GM12875 (cell line): ENCODE measurements at regions not wholly inside any gene's neighbourhood (a gene's known extent, or its start where the extent isn't known, plus 50 kb on each side); places are given as distances from the start of the nearest gene placed in this dataset.

Source experiments
- H3K4me3 ChIP-seq: one replicate; pipeline ENCODE4 v1.5.1; 2011; ENCODE audit warnings: low read depth, low read length, control low read depth
- TF ChIP-seq, protein P1 (sequence below): IDR thresholded peaks from 2 replicates; pipeline ENCODE4 v1.5.1; 2011; ENCODE audit warnings: low read depth, mild to moderate bottlenecking, control low read depth, inconsistent platforms, low read length, moderate library complexity, borderline replicate concordance; ENCODE audit not compliant: insufficient read depth

DNA sequence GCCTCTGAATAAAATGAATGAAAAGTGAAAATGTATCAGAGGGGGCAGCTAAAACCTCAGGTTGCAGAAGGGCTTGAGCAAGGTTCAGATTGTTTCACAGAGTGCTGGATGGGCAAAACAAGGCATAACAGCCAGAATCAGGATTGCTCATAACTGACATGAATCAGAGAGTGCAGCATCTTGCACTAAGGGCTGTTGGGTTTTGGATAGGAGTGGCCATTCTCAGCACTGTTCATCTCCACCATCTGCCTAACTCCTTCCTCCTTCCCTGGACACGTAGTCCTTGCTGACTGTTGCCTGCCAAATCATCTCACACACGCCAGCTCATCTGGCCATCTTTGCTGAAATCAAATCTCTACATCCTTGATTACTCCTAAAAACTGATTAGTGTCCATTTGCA lies 75.3 kb upstream of the C1QTNF7 start:
- TF ChIP-seq, protein P1, sequence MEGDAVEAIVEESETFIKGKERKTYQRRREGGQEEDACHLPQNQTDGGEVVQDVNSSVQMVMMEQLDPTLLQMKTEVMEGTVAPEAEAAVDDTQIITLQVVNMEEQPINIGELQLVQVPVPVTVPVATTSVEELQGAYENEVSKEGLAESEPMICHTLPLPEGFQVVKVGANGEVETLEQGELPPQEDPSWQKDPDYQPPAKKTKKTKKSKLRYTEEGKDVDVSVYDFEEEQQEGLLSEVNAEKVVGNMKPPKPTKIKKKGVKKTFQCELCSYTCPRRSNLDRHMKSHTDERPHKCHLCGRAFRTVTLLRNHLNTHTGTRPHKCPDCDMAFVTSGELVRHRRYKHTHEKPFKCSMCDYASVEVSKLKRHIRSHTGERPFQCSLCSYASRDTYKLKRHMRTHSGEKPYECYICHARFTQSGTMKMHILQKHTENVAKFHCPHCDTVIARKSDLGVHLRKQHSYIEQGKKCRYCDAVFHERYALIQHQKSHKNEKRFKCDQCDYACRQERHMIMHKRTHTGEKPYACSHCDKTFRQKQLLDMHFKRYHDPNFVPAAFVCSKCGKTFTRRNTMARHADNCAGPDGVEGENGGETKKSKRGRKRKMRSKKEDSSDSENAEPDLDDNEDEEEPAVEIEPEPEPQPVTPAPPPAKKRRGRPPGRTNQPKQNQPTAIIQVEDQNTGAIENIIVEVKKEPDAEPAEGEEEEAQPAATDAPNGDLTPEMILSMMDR = no peak
- no peak overlapping the region for H3K4me3 ChIP-seq

DNA sequence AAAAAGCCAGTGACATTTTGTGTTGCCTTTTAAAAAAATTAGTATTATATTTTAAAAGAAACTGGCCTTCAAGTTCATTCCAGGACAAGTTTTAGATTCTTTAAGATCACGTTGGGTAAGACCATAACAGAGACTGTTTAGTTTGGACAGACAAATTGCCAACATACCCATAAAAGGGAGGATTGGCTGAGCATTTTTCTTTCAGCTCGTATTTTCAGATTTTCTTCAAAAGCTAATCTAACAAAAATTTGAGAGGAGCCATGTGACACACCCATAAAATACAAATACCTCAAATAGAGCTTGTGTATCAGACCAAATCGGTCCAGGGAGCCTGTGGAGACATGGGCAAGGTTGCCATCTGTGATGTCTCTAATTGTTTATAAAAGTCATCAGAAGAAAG lies 74.6 kb upstream of the C1QTNF7 start:
- TF ChIP-seq, protein P1 = no peak
- no peak overlapping the region for H3K4me3 ChIP-seq

DNA sequence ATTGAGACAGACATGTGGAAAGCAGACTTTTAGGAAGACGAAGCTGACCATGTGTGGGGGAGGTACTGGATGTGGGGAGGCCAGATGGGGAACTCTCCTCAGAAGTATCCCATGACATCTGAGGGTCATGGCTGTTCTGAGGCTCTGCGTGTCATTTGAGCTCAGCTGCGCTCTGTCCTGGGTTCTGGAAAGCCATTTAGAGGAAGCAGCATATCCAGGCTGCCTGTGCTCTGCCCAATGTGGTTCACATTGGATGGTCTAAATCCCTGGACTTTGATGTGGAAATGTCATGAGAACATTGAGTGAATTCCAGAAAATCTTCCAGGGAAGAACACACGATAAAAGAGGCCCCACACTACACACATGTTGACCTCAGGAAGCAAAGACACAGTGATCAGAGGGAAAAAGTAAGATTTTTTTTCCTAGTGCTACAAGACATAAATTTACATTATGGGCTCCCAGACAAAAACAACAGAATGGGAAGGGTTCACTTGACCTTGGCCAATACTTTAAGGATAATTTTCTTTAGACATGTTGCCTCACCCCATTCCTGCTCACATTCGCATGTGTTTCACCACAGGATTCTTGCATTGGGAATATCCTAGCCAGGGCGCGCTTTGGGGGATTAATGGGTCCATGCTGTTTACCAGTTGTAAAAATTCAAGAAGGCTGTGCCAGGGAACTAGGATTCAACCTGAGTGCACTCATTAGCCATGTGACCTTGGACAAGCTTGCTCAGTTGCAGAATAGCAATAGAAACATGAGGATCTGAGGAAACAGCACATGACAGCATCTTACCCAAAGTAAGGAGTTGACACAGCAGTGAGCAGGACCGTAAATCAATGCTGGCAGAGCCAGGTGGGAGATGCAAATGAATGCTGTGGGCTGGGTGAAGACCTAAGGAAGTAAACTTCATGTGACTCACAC lies 73.2 kb upstream of the C1QTNF7 start:
- H3K4me3 ChIP-seq = no peak overlapping the region
- TF ChIP-seq, protein P1 = no peak

DNA sequence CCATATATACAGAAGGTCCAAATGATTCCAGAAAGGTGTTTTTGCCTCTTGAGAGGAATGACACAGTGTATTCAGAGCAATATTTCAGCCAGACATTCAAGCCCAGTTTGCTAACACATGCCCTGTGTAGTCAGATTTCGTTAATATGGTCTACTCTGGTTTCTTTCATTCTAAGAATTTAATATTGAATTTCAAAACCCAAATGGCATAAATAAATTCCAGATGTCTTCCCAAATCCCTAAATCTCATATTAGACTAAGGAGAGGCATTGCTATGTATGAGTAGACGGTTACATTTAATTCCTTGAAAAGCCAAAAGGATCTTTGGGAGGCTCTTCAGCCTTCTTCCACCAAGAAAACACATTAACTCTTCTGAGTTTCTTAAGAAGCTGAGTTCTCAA lies 66.3 kb upstream of the C1QTNF7 start:
- TF ChIP-seq, protein P1 = no peak
- H3K4me3 ChIP-seq = no peak overlapping the region

DNA sequence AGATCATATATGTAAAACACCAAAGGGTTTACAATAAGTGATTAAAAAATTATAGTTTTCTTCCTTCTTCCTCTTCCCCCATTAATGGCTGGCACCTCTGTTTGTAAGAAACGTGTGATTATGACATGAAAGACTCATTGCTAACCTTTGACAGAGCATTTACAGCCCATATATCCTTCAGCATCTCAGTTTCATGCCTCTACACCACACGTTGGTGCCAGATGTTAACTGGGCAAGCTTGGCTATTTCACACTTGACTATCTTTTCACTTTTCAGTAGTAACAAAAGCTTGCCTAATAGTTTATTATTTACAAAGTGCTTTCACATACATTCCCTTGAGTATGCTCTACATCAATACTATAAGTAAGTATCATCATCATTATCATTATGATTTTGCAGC lies 65.3 kb upstream of the C1QTNF7 start:
- TF ChIP-seq, protein P1 = no peak
- no peak overlapping the region for H3K4me3 ChIP-seq

DNA sequence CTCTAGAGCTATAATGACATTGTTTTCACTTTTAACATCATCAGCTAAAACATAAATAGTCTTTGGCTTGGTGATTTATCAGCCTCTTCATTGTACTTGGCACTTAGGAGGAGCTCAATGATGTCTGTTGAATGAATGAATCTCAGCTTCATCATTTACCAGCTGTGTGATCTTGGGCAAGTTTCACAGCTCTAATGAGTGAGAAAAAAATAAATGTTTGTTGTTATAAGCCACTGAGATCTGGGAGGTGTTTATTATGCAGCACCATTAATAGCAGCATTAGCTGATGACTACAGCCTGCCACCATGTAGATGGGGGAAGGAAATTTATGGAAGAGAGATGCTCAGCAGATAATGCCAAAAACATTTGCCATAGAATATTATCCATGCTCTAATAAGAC lies 63.6 kb upstream of the C1QTNF7 start:
- TF ChIP-seq, protein P1 = no peak
- no peak overlapping the region for H3K4me3 ChIP-seq

DNA sequence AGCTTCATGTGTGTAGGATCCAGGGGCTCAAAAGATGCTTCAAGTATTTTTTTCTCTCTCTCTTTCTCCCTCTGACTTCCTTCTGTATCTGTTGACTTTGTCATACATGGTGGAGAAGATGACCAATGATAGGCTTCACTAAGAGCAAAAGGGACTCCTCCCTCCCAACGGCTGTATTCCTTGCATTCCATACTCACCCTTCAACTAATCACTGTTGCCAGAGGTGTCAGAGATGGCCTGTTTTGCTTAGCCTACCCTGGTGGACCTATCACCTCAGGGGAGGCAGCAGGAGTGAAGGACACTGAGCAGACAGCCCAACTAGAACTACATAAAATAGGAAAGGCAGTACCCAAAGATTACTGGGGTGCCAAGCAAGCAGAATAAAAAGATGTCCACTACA lies 62.2 kb upstream of the C1QTNF7 start:
- TF ChIP-seq, protein P1 = no peak
- H3K4me3 ChIP-seq = no peak overlapping the region
